H1 (cell line): ENCODE measurements at regions not wholly inside any gene's neighbourhood (a gene's known extent, or its start where the extent isn't known, plus 50 kb on each side); places are given as distances from the start of the nearest gene placed in this dataset.

Source experiments
- CTCF ChIA-PET: fragments of 300-600 bp; sonication (Branson Sonifier 250); formaldehyde crosslinking; loops from one replicate; lab custom pipeline; 2021; ENCODE audit not compliant: partially characterized antibody; lab: Charles Lee
- POLR2A ChIA-PET: fragments of 300-600 bp; sonication (Branson Sonifier 250); formaldehyde crosslinking; loops from one replicate; lab custom pipeline; 2021; ENCODE audit warnings: inconsistent platforms; ENCODE audit not compliant: partially characterized antibody; lab: Charles Lee
- DNase-seq, 2 experiments: peaks; one replicate each; pipeline versions ENCODE4 v3.0.0 to v3.0.0-alpha.2; 2010 to 2022; ENCODE audit warnings: low spot score in 2 of 2, low read depth in 1 of 2, mixed read lengths in 1 of 2
- FAIRE-seq: peaks from 2 replicates; lab custom pipeline; 2011; peaks lifted over from hg19 to GRCh38; lab: Jason Lieb, UNC
- H2AFZ ChIP-seq: 2 replicates; pipeline ENCODE4 v1.8.1; 2012; ENCODE audit warnings: low read length, inconsistent platforms
- H2AK5ac ChIP-seq: 2 replicates; pipeline ENCODE4 v1.6.1; 2013; ENCODE audit warnings: low read depth, low read length
- H2BK120ac ChIP-seq: replicated peaks from 2 replicates; pipeline ENCODE3; 2013; ENCODE audit warnings: low read depth, low read length, inconsistent platforms
- H2BK12ac ChIP-seq: 2 replicates; pipeline ENCODE4 v1.6.1; 2013; ENCODE audit warnings: low read depth, low read length
- H2BK15ac ChIP-seq: 2 replicates; pipeline ENCODE4 v1.6.1; 2013; ENCODE audit warnings: low read length
- H2BK20ac ChIP-seq: 2 replicates; pipeline ENCODE4 v1.6.1; 2013; ENCODE audit warnings: low read length
- H2BK5ac ChIP-seq: 2 replicates; pipeline ENCODE4 v1.6.1; 2013; ENCODE audit warnings: low read depth, low read length
- H3K14ac ChIP-seq: 2 replicates; pipeline ENCODE4 v1.6.1; 2013; ENCODE audit warnings: inconsistent platforms; ENCODE audit not compliant: insufficient read length
- H3K18ac ChIP-seq: 2 replicates; pipeline ENCODE4 v1.6.1; 2013; ENCODE audit warnings: low read length; ENCODE audit errors: extremely low read depth
- H3K23ac ChIP-seq: 2 replicates; pipeline ENCODE4 v1.6.1; 2013; ENCODE audit warnings: inconsistent platforms; ENCODE audit not compliant: insufficient read length
- H3K23me2 ChIP-seq: 2 replicates; pipeline ENCODE4 v1.6.1; 2013; ENCODE audit warnings: low read depth, low read length
- H3K27ac ChIP-seq: 2 replicates; pipeline ENCODE4 v1.6.1; 2011; ENCODE audit warnings: low read depth, low read length, inconsistent platforms
- H3K27me3 ChIP-seq, 4 experiments: replicated peaks in 1 of 4; 1 replicate in 1 of 4; 2 replicates in 3 of 4; pipeline versions ENCODE4 v1.6.1 to v1.8.1; 2011 to 2013; ENCODE audit warnings: low read length in 3 of 4, mild to moderate bottlenecking in 3 of 4, inconsistent platforms in 2 of 4, mixed read lengths in 2 of 4, moderate library complexity in 1 of 4; ENCODE audit not compliant: control insufficient read depth in 3 of 4, insufficient read depth in 3 of 4; ENCODE audit errors: extremely low read depth in 1 of 4
- H3K36me3 ChIP-seq, 4 experiments: 2 replicates each; pipeline versions ENCODE4 v1.6.1 to v1.8.1; 2011 to 2013; ENCODE audit warnings: mild to moderate bottlenecking in 4 of 4, low read length in 3 of 4, moderate library complexity in 2 of 4, control low read depth in 1 of 4, inconsistent platforms in 1 of 4; ENCODE audit not compliant: insufficient read depth in 4 of 4, control insufficient read depth in 2 of 4
- H3K4ac ChIP-seq: replicated peaks from 2 replicates; pipeline ENCODE3; 2013; ENCODE audit warnings: low read length, low read depth, mixed read lengths, inconsistent platforms; ENCODE audit not compliant: insufficient read length
- H3K4me1 ChIP-seq, 4 experiments: replicated peaks in 1 of 4; 1 replicate in 1 of 4; 2 replicates in 3 of 4; pipeline versions ENCODE4 v1.6.1 to v1.8.1; 2011 to 2013; ENCODE audit warnings: low read length in 3 of 4, inconsistent platforms in 2 of 4, mixed read lengths in 1 of 4; ENCODE audit not compliant: insufficient read depth in 4 of 4, control insufficient read depth in 3 of 4
- H3K4me2 ChIP-seq, 2 experiments: 2 replicates each; pipeline versions ENCODE4 v1.6.1 to v1.8.1; 2011 to 2013; ENCODE audit warnings: low read depth in 2 of 2, low read length in 2 of 2, control low read depth in 1 of 2, inconsistent platforms in 1 of 2, mild to moderate bottlenecking in 1 of 2; ENCODE audit not compliant: insufficient read depth in 1 of 2
- H3K4me3 ChIP-seq, 4 experiments: fragments of 200-600, 300-600 bp in 1 of 4; sonication (generic), shearing (Covaris generic), sonication (Bioruptor Twin) in 1 of 4; 2 replicates each; pipeline versions ENCODE4 v1.5.1 to v1.8.1; 2011 to 2016; ENCODE audit warnings: low read length in 4 of 4, low read depth in 3 of 4, control low read depth in 2 of 4, inconsistent platforms in 2 of 4, mild to moderate bottlenecking in 2 of 4, mixed read lengths in 1 of 4, moderate library complexity in 1 of 4; ENCODE audit not compliant: insufficient read depth in 2 of 4; ENCODE audit errors: extremely low read depth in 1 of 4
- H3K56ac ChIP-seq: replicated peaks from 2 replicates; pipeline ENCODE3; 2013; ENCODE audit warnings: low read depth, mild to moderate bottlenecking, mixed read lengths, low read length, inconsistent platforms; ENCODE audit not compliant: insufficient read length
- H3K79me1 ChIP-seq: 2 replicates; pipeline ENCODE4 v1.6.1; 2013; ENCODE audit warnings: low read depth, low read length, control low read depth
- H3K79me2 ChIP-seq, 2 experiments: 2 replicates each; pipeline versions ENCODE4 v1.6.1 to v1.8.1; 2012 to 2013; ENCODE audit warnings: low read length in 2 of 2, mild to moderate bottlenecking in 2 of 2, inconsistent platforms in 1 of 2; ENCODE audit not compliant: insufficient read depth in 2 of 2, control insufficient read depth in 1 of 2
- H3K9ac ChIP-seq, 4 experiments: replicated peaks in 1 of 4; 1 replicate in 1 of 4; 2 replicates in 3 of 4; pipeline versions ENCODE4 v1.6.1 to v1.8.1; 2011 to 2013; ENCODE audit warnings: low read depth in 3 of 4, low read length in 3 of 4, control low read depth in 2 of 4, mild to moderate bottlenecking in 2 of 4, moderate library complexity in 2 of 4, inconsistent platforms in 1 of 4; ENCODE audit errors: extremely low read depth in 1 of 4
- H3K9me3 ChIP-seq, 2 experiments: 2 replicates each; pipeline versions ENCODE4 v1.6.1 to v1.8.1; 2012 to 2013; ENCODE audit warnings: mild to moderate bottlenecking in 2 of 2, moderate library complexity in 2 of 2, control low read depth in 1 of 2, inconsistent platforms in 1 of 2, low read depth in 1 of 2, low read length in 1 of 2, mixed read lengths in 1 of 2; ENCODE audit not compliant: insufficient read depth in 2 of 2
- H4K20me1 ChIP-seq, 2 experiments: replicated peaks in 1 of 2; 2 replicates each; pipeline versions ENCODE3 to v1.8.1; 2011 to 2013; ENCODE audit warnings: inconsistent platforms in 2 of 2, low read length in 2 of 2, mild to moderate bottlenecking in 1 of 2; ENCODE audit not compliant: insufficient read depth in 2 of 2, control insufficient read depth in 1 of 2
- H4K5ac ChIP-seq: 2 replicates; pipeline ENCODE4 v1.6.1; 2013; ENCODE audit warnings: low read length, low read depth, mixed read lengths, inconsistent platforms; ENCODE audit not compliant: insufficient read length
- H4K8ac ChIP-seq: 2 replicates; pipeline ENCODE4 v1.8.0; 2013; ENCODE audit warnings: mild to moderate bottlenecking, moderate library complexity, low read length, inconsistent platforms; ENCODE audit not compliant: insufficient read depth; ENCODE audit errors: extremely low read depth
- H4K91ac ChIP-seq: replicated peaks from 2 replicates; pipeline ENCODE3; 2013; ENCODE audit warnings: low read length, mixed read lengths, inconsistent platforms; ENCODE audit not compliant: insufficient read length
- GABPA ChIP-seq: IDR thresholded peaks from 2 replicates; pipeline ENCODE4 v1.6.1; 2011; ENCODE audit warnings: mild to moderate bottlenecking, low read length, moderate library complexity, borderline replicate concordance; ENCODE audit not compliant: insufficient read depth
- GTF2F1 ChIP-seq: IDR thresholded peaks from 2 replicates; pipeline ENCODE4 v1.6.1; 2012; ENCODE audit warnings: low read depth, low read length, improper control_type of control experiment, borderline replicate concordance
- HDAC6 ChIP-seq: IDR thresholded peaks from one replicate; pipeline ENCODE4 v1.7.1; 2012; ENCODE audit warnings: low read depth, mild to moderate bottlenecking, inconsistent platforms, low read length, moderate library complexity
- NANOG ChIP-seq: IDR thresholded peaks from 2 replicates; pipeline ENCODE4 v1.6.1; 2011; ENCODE audit warnings: low read length, low read depth, mild to moderate bottlenecking, inconsistent platforms; ENCODE audit not compliant: insufficient read depth, poor library complexity, severe bottlenecking
- SP4 ChIP-seq: IDR thresholded peaks from 2 replicates; pipeline ENCODE4 v1.6.1; 2012; ENCODE audit warnings: low read length, inconsistent platforms
- TEAD4 ChIP-seq: IDR thresholded peaks from 2 replicates; pipeline ENCODE4 v1.6.1; 2012; ENCODE audit warnings: low read depth, low read length, inconsistent platforms, mixed read lengths
- WGBS, 2 experiments: shearing (Covaris generic) in 1 of 2; methylation state at CpG; one replicate each; pipeline versions ENCODE4 v1.1.6 to v1.1.7; 2013 to 2015; ENCODE audit warnings: low lambda C conversion rate in 2 of 2, mixed read lengths in 2 of 2, inconsistent platforms in 1 of 2, low coverage in 1 of 2, missing lambda C conversion rate in 1 of 2; ENCODE audit not compliant: insufficient replicate concordance in 2 of 2, insufficient coverage in 1 of 2, insufficient read length in 1 of 2; ENCODE audit errors: extremely low coverage in 1 of 2, missing lambda C conversion rate in 1 of 2; 5-methylcytosine and 5-hydroxymethylcytosine counted together

- Histone ChIP-seq H3K79me1 (no peaks in the 10 kb centered on the region), H2AFZ (no peak overlapping the region), H4K91ac (no peak overlapping the region), H4K20me1 (no peaks in the 10 kb centered on the region), H2BK20ac (no peak overlapping the region), H3K4me1 (no peaks in the 10 kb centered on the region), H3K4me3 (no peak overlapping the region), H2BK15ac (no peak overlapping the region), H3K23ac (no peak overlapping the region), H4K5ac (no peak overlapping the region), H2BK12ac (no peak overlapping the region), H3K4me2 (no peak overlapping the region), H3K9ac (no peak overlapping the region), H3K23me2 (no peaks in the 10 kb centered on the region), H3K18ac (no peak overlapping the region), H3K27ac (no peak overlapping the region), H3K27me3 (peaks cover 8 to 29% (median 16%) of the 10 kb centered on the region in 4 experiments; a peak in 6 of 7 replicates), H2BK120ac (no peak overlapping the region), H4K8ac (no peak overlapping the region), H3K9me3 (no peaks in the 10 kb centered on the region), H2BK5ac (no peak overlapping the region), H3K56ac (no peak overlapping the region), H3K14ac (no peak overlapping the region), H3K4ac (no peak overlapping the region), H2AK5ac (no peak overlapping the region), H3K79me2 (no peaks in the 10 kb centered on the region), H3K36me3 (no peaks in the 10 kb centered on the region)
- whole genome bisulfite sequencing, 2 experiments, result 11% methylated on average over 4 of the region's 4 CpGs; no CpG with 5 or more reads in 1 of the 2 experiments
- DNase-seq (no peak), FAIRE-seq (peak; percentile 32)
- ChIA-PET POLR2A (no interaction called here), CTCF (no interaction called here)
- TF ChIP-seq HDAC6, result no peak
- TF ChIP-seq TEAD4, result 0 out of 2 replicates have a peak, but pooled peaks have one; percentile 29
- no peak for TF ChIP-seq GABPA
- TF ChIP-seq NANOG, result peak; percentile 50
- TF ChIP-seq GTF2F1, result no peak
- no peak for TF ChIP-seq SP4
These were observed 617.7 kb upstream of the CA10 start for GRCh38 chr17:52776234-52776633.
